Stomach (tissue), 8 donors: ENCODE measurements at regions not wholly inside any gene's neighbourhood (a gene's known extent, or its start where the extent isn't known, plus 50 kb on each side); places are given as distances from the start of the nearest gene placed in this dataset.
"Not testable (repeated sequence)": the region's sequence is repeated elsewhere in the genome, so short reads cannot be mapped to it uniquely, and the experiment has no call there.

ENCODE experiments used
- DNase-seq, 2 donors: peaks; one replicate each; pipeline versions ENCODE4 v3.0.0 to v3.0.0-alpha.2; 2013 to 2019
- H3K27ac ChIP-seq, 5 donors: fragments of 200-600 bp in 4 of 5; sonication (generic) in 4 of 5; one replicate each; pipeline ENCODE4 v1.5.1; 2013 to 2019; ENCODE audit warnings: mild to moderate bottlenecking in 1 of 5, moderate library complexity in 1 of 5
- H3K27me3 ChIP-seq, 3 donors: fragments of 200-600 bp; sonication (generic); one replicate each; pipeline ENCODE4 v1.5.1; 2017 to 2019; ENCODE audit warnings: mixed run types in 1 of 3
- H3K36me3 ChIP-seq, 4 donors: fragments of 200-600 bp; sonication (generic); 1 replicate in 3 of 4; 2 replicates in 1 of 4; pipeline ENCODE4 v1.5.1; 2016 to 2019
- H3K4me1 ChIP-seq, 4 donors: fragments of 200-600 bp; sonication (generic); one replicate each; pipeline ENCODE4 v1.5.1; 2016 to 2019
- H3K4me3 ChIP-seq, 4 donors: fragments of 200-600 bp; sonication (generic) in 3 of 4; one replicate each; pipeline ENCODE4 v1.5.1; 2016 to 2019; ENCODE audit warnings: mild to moderate bottlenecking in 1 of 4
- H3K9me3 ChIP-seq, 4 donors: fragments of 200-600 bp; sonication (generic); one replicate each; pipeline ENCODE4 v1.5.1; 2016 to 2019
- POLR2AphosphoS5 ChIP-seq, 3 donors: sonication (generic); formaldehyde crosslinking; IDR thresholded peaks; one replicate each; pipeline ENCODE4 v1.6.1; 2016; ENCODE audit warnings: antibody characterized with exemption in 3 of 3
- WGBS, 5 donors: extraction: QIAGEN DNeasy Blood & Tissue Kit in 3 of 5; methylation state at CpG; one replicate each; pipeline versions ENCODE4 v1.1.5 to v1.1.7; 2013 to 2018; 5-methylcytosine and 5-hydroxymethylcytosine counted together
- intact Hi-C: fragments of 100-400 bp; cut with DNase I; formaldehyde crosslinking; loops from one replicate; pipeline ENCODE4 v1.15.1; 2023; ENCODE audit warnings: low total_unique reads
- small RNA-seq, 4 donors: library from RNA; depleted of rRNA; stranded (forward); fragments of <200 nt; gene quantifications; one replicate each; pipeline ENCODE3, GENCODE V24; 2016
- donor health status: healthy with polysubstance abuse.
- donor health status: Bipolar disorder and iron deficiency.
- donor health status: healthy.

DNA sequence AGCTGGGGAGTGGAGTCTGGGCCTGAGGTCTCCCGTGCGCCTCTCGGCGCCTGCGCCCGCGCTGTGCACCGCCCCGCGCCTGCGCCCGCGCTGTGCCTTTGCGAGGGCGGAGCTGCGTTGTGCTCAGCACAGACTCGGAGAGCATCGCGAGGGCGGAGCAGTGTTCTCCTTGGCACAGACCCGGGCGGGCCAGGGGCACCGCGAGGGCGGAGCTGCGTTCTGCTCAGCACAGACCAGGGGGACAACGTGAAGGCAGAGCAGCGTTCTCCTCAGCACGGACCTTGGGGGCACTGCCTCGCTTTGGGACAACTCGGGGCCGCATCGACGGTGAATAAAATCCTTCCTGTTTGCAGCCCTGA lies 2968.4 kb downstream of the RPIA start:
- H3K4me1 ChIP-seq, H3K27me3 ChIP-seq, intact Hi-C loops, H3K9me3 ChIP-seq, H3K36me3 ChIP-seq: not testable (repeated sequence)
- Histone ChIP-seq H3K4me3 (peak overlapping the region in 3 of 4 donors; percentile 28 to 47 (median 43)), H3K27ac (peak overlapping the region in 2 of 5 donors; percentile 58 to 59)
- peak; percentile 26 to 75 for DNase-seq
- peak in 1 of 3 donors; percentile 14 for TF ChIP-seq POLR2AphosphoS5 (IDR thresholded peaks at IDR 0.05)
- WGBS, 5 donors: 1 to 9% (median 3%) methylated on average over 13 to 24 of the region's 34 CpGs; no CpG with 5 or more reads in 2 of the 5 donors

DNA sequence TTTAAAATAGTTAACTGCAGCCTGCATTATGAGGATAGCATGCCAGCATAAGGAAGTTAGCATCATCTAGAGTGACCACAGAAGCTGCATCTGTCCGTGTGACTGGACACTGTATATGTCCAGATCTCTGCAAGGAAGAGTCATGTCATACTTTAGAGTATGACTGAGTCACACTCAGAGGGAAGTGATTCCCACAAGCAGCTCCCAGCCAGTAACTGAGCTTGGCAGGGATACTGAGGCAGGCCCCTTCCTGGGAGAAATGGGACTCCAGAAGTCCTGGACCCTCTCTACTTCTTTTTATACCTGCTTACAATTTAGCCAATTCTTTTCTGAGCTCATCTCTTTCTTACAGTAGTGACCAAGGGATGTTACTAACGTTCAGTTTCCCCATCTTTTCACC lies 2975.9 kb downstream of the RPIA start:
- DNase-seq, H3K36me3 ChIP-seq, H3K4me1 ChIP-seq, H3K9me3 ChIP-seq, H3K27ac ChIP-seq, intact Hi-C loops, H3K27me3 ChIP-seq, H3K4me3 ChIP-seq: not testable (repeated sequence)
- 50 to 60% (median 56%) methylated on average over 1 of the region's 2 CpGs; no CpG with 5 or more reads in 2 of the 5 donors for WGBS, 5 donors

- DNase-seq, H3K9me3 ChIP-seq, H3K4me1 ChIP-seq, H3K27me3 ChIP-seq, intact Hi-C loops, H3K27ac ChIP-seq, H3K36me3 ChIP-seq: not testable (repeated sequence)
- H3K4me3 ChIP-seq: peak overlapping the region in 1 of 4 donors; percentile 16
- 33 to 52% (median 42%) methylated on average over 7 to 27 of the region's 36 CpGs; no CpG with 5 or more reads in 2 of the 5 donors for WGBS, 5 donors
Measured at GRCh38 chr2:91685541-91685940, 2994.1 kb downstream of the RPIA start.

GRCh38 chr2:91686046-91686445 lies 2994.6 kb downstream of the RPIA start:
- H3K9me3 ChIP-seq, intact Hi-C loops, H3K4me1 ChIP-seq, H3K27me3 ChIP-seq, H3K27ac ChIP-seq, H3K36me3 ChIP-seq: not testable (repeated sequence)
- peak overlapping the region in 1 of 4 donors; percentile 16 for H3K4me3 ChIP-seq
- 2 to 25% (median 8%) methylated on average over 6 to 28 of the region's 42 CpGs; no CpG with 5 or more reads in 2 of the 5 donors for WGBS, 5 donors
- DNase-seq: peak in 1 of 2 donors; percentile 2

Small RNA genes in the stretch of these regions (small RNA-seq; reads per million reads assigned to genes)
- gene AC233266.1 (0 reads per million in 4 donors), gene RNA5SP100 (0 reads per million in 4 donors)
